Endothelial cell (in vitro differentiated cells): ENCODE measurements at regions not wholly inside any gene's neighbourhood (a gene's known extent, or its start where the extent isn't known, plus 50 kb on each side); places are given as distances from the start of the nearest gene placed in this dataset.

Source experiments
- DNase-seq: peaks from one replicate; pipeline ENCODE4 v3.0.0; 2021; ENCODE audit warnings: low spot score
- H3K27ac Mint-ChIP-seq: one replicate; pipeline ENCODE4 v1.8.0; 2021; ENCODE audit warnings: mixed read lengths, inconsistent platforms; ENCODE audit not compliant: unreplicated experiment
- H3K27me3 Mint-ChIP-seq: one replicate; pipeline ENCODE4 v1.8.0; 2021; ENCODE audit warnings: mild to moderate bottlenecking, moderate library complexity, mixed read lengths, inconsistent platforms; ENCODE audit not compliant: unreplicated experiment
- H3K36me3 Mint-ChIP-seq: one replicate; pipeline ENCODE4 v1.8.0; 2021; ENCODE audit warnings: mild to moderate bottlenecking, low read depth, mixed read lengths, inconsistent platforms; ENCODE audit not compliant: unreplicated experiment
- H3K4me1 Mint-ChIP-seq: one replicate; pipeline ENCODE4 v1.8.0; 2021; ENCODE audit warnings: mild to moderate bottlenecking, mixed read lengths, inconsistent platforms; ENCODE audit not compliant: unreplicated experiment
- H3K4me3 Mint-ChIP-seq: one replicate; pipeline ENCODE4 v1.8.0; 2021; ENCODE audit warnings: mild to moderate bottlenecking, mixed read lengths, inconsistent platforms; ENCODE audit not compliant: unreplicated experiment
- H3K9me3 Mint-ChIP-seq: one replicate; pipeline ENCODE4 v1.8.0; 2021; ENCODE audit warnings: mixed read lengths, inconsistent platforms; ENCODE audit not compliant: unreplicated experiment
- CTCF ChIP-seq: fragments of 200-600 bp; sonication (generic); IDR thresholded peaks from one replicate; pipeline ENCODE4 v1.5.0; 2021; ENCODE audit warnings: antibody characterized with exemption; ENCODE audit not compliant: unreplicated experiment

- Mint-ChIP-seq H3K27me3 (peaks cover 1% of the 10 kb centered on the region), H3K27ac (no peak overlapping the region), H3K4me1 (no peaks in the 10 kb centered on the region)
Measured at GRCh38 chr15:93361703-93362102, 272.7 kb upstream of the RGMA start.

GRCh38 chr15:93360976-93361375, 272.0 kb upstream of the RGMA start:
- no peak overlapping the region for H3K4me3 Mint-ChIP-seq
- DNase-seq, result no peak
- H3K27ac Mint-ChIP-seq, result no peak overlapping the region
- peaks cover 1% of the 10 kb centered on the region for H3K27me3 Mint-ChIP-seq
- no peaks in the 10 kb centered on the region for H3K9me3 Mint-ChIP-seq
- H3K36me3 Mint-ChIP-seq, result no peaks in the 10 kb centered on the region
- no peak for TF ChIP-seq CTCF
- H3K4me1 Mint-ChIP-seq, result no peaks in the 10 kb centered on the region

More at GRCh38 chr15:93361703-93362102, 272.7 kb upstream of the RGMA start:
- no peak for DNase-seq
- TF ChIP-seq CTCF, result no peak
- Mint-ChIP-seq H3K36me3 (no peaks in the 10 kb centered on the region), H3K9me3 (no peaks in the 10 kb centered on the region), H3K4me3 (no peak overlapping the region)

- Mint-ChIP-seq H3K9me3 (no peaks in the 10 kb centered on the region), H3K4me1 (no peaks in the 10 kb centered on the region), H3K27ac (no peak overlapping the region), H3K27me3 (peaks cover 1% of the 10 kb centered on the region), H3K4me3 (no peak overlapping the region), H3K36me3 (no peaks in the 10 kb centered on the region)
- no peak for DNase-seq
- TF ChIP-seq CTCF, result no peak
Measured at GRCh38 chr15:93360318-93360717, 271.3 kb upstream of the RGMA start.

GRCh38 chr15:93359425-93360131, 270.6 kb upstream of the RGMA start:
- no peak for TF ChIP-seq CTCF
- no peak overlapping the region for H3K4me3 Mint-ChIP-seq
- DNase-seq, result no peak
- no peak overlapping the region for H3K27ac Mint-ChIP-seq
- H3K36me3 Mint-ChIP-seq, result no peaks in the 10 kb centered on the region
- H3K9me3 Mint-ChIP-seq, result no peaks in the 10 kb centered on the region
- peaks cover 3% of the 10 kb centered on the region for H3K27me3 Mint-ChIP-seq
- H3K4me1 Mint-ChIP-seq, result peaks cover 3% of the 10 kb centered on the region

- Mint-ChIP-seq H3K4me3 (no peak overlapping the region), H3K4me1 (peaks cover 3% of the 10 kb centered on the region), H3K27me3 (peaks cover 3% of the 10 kb centered on the region)
Measured at GRCh38 chr15:93359060-93359408, 270.0 kb upstream of the RGMA start.

More at GRCh38 chr15:93359060-93359408, 270.0 kb upstream of the RGMA start:
- Mint-ChIP-seq H3K9me3 (no peaks in the 10 kb centered on the region), H3K27ac (no peak overlapping the region), H3K36me3 (no peaks in the 10 kb centered on the region)
- no peak for TF ChIP-seq CTCF
- DNase-seq, result no peak
